Lower leg skin (tissue), 3 donors: ENCODE measurements at regions not wholly inside any gene's neighbourhood (a gene's known extent, or its start where the extent isn't known, plus 50 kb on each side); places are given as distances from the start of the nearest gene placed in this dataset.

ENCODE experiments used
- POLR2A ChIP-seq, 2 donors: fragments of 450-650 bp; IDR thresholded peaks; one replicate each; pipeline ENCODE4 v1.6.1; 2016 to 2017; ENCODE audit warnings: antibody characterized with exemption in 2 of 2, mild to moderate bottlenecking in 1 of 2, moderate library complexity in 1 of 2
- TF ChIP-seq, protein P1 (sequence below), 3 donors: fragments of 450-650 bp; IDR thresholded peaks; one replicate each; pipeline ENCODE4 v1.5.1; 2016; ENCODE audit warnings: antibody characterized with exemption in 3 of 3, mild to moderate bottlenecking in 3 of 3, moderate library complexity in 2 of 3

DNA sequence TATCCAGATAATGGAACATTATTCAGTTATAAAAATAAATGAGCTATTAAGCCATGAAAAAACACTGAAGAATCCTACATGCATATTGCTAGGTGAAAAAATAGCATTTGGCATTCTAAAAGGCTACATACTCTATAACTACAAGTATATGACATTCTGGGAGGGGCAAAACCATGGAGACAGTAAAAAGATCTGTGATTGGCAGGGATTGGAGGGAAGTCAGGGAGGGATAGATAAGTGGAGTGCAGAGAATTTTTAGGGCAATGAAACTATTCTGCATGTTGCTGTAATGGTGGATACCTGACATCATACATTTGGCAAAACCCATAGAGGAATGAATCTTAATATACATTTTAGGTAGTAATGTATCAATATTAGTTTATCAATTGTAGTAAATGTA is 63.1 kb upstream of the SLC38A2 start:
- TF ChIP-seq POLR2A (IDR thresholded peaks at IDR 0.05), result no peak
- TF ChIP-seq, protein P1, sequence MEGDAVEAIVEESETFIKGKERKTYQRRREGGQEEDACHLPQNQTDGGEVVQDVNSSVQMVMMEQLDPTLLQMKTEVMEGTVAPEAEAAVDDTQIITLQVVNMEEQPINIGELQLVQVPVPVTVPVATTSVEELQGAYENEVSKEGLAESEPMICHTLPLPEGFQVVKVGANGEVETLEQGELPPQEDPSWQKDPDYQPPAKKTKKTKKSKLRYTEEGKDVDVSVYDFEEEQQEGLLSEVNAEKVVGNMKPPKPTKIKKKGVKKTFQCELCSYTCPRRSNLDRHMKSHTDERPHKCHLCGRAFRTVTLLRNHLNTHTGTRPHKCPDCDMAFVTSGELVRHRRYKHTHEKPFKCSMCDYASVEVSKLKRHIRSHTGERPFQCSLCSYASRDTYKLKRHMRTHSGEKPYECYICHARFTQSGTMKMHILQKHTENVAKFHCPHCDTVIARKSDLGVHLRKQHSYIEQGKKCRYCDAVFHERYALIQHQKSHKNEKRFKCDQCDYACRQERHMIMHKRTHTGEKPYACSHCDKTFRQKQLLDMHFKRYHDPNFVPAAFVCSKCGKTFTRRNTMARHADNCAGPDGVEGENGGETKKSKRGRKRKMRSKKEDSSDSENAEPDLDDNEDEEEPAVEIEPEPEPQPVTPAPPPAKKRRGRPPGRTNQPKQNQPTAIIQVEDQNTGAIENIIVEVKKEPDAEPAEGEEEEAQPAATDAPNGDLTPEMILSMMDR (IDR thresholded peaks at IDR 0.05), result no peak
